Kidney (tissue), 13 donors: ENCODE measurements at regions not wholly inside any gene's neighbourhood (a gene's known extent, or its start where the extent isn't known, plus 50 kb on each side); places are given as distances from the start of the nearest gene placed in this dataset.
"Not testable (repeated sequence)": the region's sequence is repeated elsewhere in the genome, so short reads cannot be mapped to it uniquely, and the experiment has no call there.

Source experiments
- DNase-seq, 5 donors: peaks; one replicate each; pipeline ENCODE4 v3.0.0-alpha.2; 2013 to 2020
- FAIRE-seq: peaks from 2 replicates; lab custom pipeline; 2012; peaks lifted over from hg19 to GRCh38; lab: Jason Lieb, UNC
- H3K27ac ChIP-seq, 2 donors: one replicate each; pipeline ENCODE4 v1.7.0; 2013; ENCODE audit warnings: low read depth in 2 of 2, low read length in 2 of 2, inconsistent platforms in 1 of 2
- H3K27me3 ChIP-seq: one replicate; pipeline ENCODE4 v1.7.1; 2013; ENCODE audit warnings: low read length, inconsistent platforms; ENCODE audit not compliant: control insufficient read depth, insufficient read depth
- H3K36me3 ChIP-seq, 3 donors: one replicate each; pipeline versions ENCODE4 v1.7.0 to v1.7.1; 2013; ENCODE audit warnings: low read length in 3 of 3, control low read depth in 1 of 3, inconsistent platforms in 1 of 3; ENCODE audit not compliant: insufficient read depth in 3 of 3, control insufficient read depth in 2 of 3
- H3K4me1 ChIP-seq, 3 donors: one replicate each; pipeline versions ENCODE4 v1.7.0 to v1.7.1; 2013; ENCODE audit warnings: low read length in 3 of 3, inconsistent platforms in 1 of 3, low read depth in 1 of 3; ENCODE audit not compliant: control insufficient read depth in 2 of 3, insufficient read depth in 2 of 3
- H3K4me3 ChIP-seq, 3 donors: one replicate each; pipeline versions ENCODE4 v1.7.0 to v1.8.1; 2013; ENCODE audit warnings: low read length in 3 of 3, control low read depth in 1 of 3, inconsistent platforms in 1 of 3
- H3K9ac ChIP-seq, 3 donors: one replicate each; pipeline versions ENCODE4 v1.7.0 to v1.7.1; 2013; ENCODE audit warnings: low read length in 3 of 3, control low read depth in 1 of 3, inconsistent platforms in 1 of 3
- H3K9me3 ChIP-seq, 3 donors: one replicate each; pipeline versions ENCODE4 v1.7.0 to v1.7.1; 2013; ENCODE audit warnings: low read length in 3 of 3, control low read depth in 1 of 3, inconsistent platforms in 1 of 3; ENCODE audit not compliant: control insufficient read depth in 2 of 3, insufficient read depth in 1 of 3
- intact Hi-C: fragments of 100-400 bp; cut with DNase I; formaldehyde crosslinking; loops from one replicate; pipeline ENCODE4 v1.11.1; 2022
- TF ChIP-seq, protein P1 (sequence below): IDR thresholded peaks from 3 replicates; pipeline ENCODE4 v1.5.1; 2012; ENCODE audit warnings: mild to moderate bottlenecking, moderate library complexity, borderline replicate concordance; ENCODE audit not compliant: insufficient read depth; ENCODE audit errors: extremely low read depth
- donor health status: control.
- donor health status: control.
- donor health status: control.
- donor health status: control.
- donor health status: control.
- donor health status: DM: yes; HTN: yes; CAD: no.
- donor health status: Normal renal cell carcinoma (clear cell type).

DNA sequence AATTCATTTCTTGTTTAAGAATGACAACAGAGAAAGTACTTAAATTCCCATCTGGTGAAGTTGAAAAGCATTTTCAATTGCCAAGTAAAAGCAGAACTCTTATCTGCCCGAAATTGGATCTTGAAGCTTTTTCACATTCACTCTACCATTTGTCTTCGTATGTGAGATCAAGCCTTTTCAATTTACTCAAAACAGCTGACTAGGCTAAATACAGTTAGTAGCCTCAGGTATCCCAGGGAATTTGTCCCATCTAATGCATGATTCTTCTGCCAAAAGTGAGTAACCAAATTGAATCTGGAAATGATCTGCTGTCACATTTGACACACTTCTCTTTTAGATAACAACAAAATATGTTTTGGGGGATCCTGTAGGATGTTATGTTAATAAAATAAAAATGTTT is 596.8 kb upstream of the HS3ST5 start:
- no peak overlapping the region for H3K4me3 ChIP-seq
- DNase-seq (no peak), FAIRE-seq (no peak)
- H3K36me3 ChIP-seq: no peaks in the 10 kb centered on the region
- H3K9me3 ChIP-seq: no peaks in the 10 kb centered on the region
- no peaks in the 10 kb centered on the region for H3K27me3 ChIP-seq
- no peak overlapping the region for H3K27ac ChIP-seq
- no peak overlapping the region for H3K9ac ChIP-seq
- TF ChIP-seq, protein P1, sequence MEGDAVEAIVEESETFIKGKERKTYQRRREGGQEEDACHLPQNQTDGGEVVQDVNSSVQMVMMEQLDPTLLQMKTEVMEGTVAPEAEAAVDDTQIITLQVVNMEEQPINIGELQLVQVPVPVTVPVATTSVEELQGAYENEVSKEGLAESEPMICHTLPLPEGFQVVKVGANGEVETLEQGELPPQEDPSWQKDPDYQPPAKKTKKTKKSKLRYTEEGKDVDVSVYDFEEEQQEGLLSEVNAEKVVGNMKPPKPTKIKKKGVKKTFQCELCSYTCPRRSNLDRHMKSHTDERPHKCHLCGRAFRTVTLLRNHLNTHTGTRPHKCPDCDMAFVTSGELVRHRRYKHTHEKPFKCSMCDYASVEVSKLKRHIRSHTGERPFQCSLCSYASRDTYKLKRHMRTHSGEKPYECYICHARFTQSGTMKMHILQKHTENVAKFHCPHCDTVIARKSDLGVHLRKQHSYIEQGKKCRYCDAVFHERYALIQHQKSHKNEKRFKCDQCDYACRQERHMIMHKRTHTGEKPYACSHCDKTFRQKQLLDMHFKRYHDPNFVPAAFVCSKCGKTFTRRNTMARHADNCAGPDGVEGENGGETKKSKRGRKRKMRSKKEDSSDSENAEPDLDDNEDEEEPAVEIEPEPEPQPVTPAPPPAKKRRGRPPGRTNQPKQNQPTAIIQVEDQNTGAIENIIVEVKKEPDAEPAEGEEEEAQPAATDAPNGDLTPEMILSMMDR: no peak
- no peaks in the 10 kb centered on the region for H3K4me1 ChIP-seq
- intact Hi-C loops: no loop called here

DNA sequence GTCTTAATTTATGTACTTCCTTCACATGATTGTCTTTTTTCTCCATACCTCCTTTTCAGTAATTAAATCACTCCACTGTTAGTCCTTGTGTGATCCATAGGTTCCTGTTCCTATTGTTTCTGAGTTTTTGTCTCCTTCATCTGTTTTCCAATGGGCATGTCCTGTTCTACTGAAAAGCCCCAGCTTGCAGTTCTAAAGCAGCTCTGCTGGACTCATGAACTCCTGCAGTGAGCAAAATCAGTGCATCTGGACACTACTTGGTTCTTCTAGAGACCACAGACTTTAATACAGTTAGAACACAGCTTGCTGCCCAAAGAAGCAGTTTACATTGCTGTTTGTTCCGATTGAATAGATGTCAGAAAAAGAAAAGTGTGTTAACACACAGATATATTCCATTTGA is 593.3 kb upstream of the HS3ST5 start:
- TF ChIP-seq, protein P1: no peak
- H3K36me3 ChIP-seq: no peaks in the 10 kb centered on the region
- H3K27me3 ChIP-seq: no peaks in the 10 kb centered on the region
- H3K9me3 ChIP-seq: no peaks in the 10 kb centered on the region
- H3K4me1 ChIP-seq: no peaks in the 10 kb centered on the region
- intact Hi-C loops: no loop called here
- H3K4me3 ChIP-seq: no peak overlapping the region
- no peak overlapping the region for H3K9ac ChIP-seq
- FAIRE-seq (no peak), DNase-seq (no peak)
- no peak overlapping the region for H3K27ac ChIP-seq

DNA sequence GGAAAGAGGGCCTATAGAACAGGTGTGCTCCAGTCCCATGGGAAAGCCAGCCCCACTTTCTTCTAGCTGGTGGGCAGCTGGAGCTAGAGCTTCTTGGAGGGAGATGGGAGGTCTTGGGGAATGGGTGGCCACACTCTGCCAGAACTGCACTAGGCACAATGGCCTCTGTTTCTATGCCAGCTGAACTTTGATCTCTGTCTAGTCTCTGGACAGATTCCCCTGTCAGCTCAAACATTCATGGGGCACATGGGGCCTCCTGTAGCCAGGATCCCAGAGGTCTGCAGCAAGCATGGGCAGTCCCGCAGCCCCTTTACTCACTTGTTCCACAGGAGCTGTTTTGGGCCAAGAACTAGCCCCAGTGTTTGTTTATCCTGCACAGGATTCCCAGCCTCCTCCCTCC is 591.3 kb upstream of the HS3ST5 start:
- Histone ChIP-seq H3K9ac (no peak overlapping the region), H3K9me3 (no peaks in the 10 kb centered on the region), H3K4me1 (no peaks in the 10 kb centered on the region), H3K27ac (no peak overlapping the region), H3K27me3 (no peaks in the 10 kb centered on the region), H3K4me3 (no peak overlapping the region), H3K36me3 (no peaks in the 10 kb centered on the region)
- TF ChIP-seq, protein P1: no peak
- DNase-seq: no peak
- no peak for FAIRE-seq
- intact Hi-C loops: no loop called here

GRCh38 chr6:114928731-114929130 is 585.9 kb upstream of the HS3ST5 start:
- H3K4me1 ChIP-seq, H3K36me3 ChIP-seq, intact Hi-C loops, H3K9me3 ChIP-seq, FAIRE-seq, H3K27ac ChIP-seq, H3K27me3 ChIP-seq, H3K9ac ChIP-seq, H3K4me3 ChIP-seq: not testable (repeated sequence)
- peak in 1 of 5 donors; percentile 39 for DNase-seq
